Astrocyte of the hippocampus (primary cell): ENCODE measurements at regions not wholly inside any gene's neighbourhood (a gene's known extent, or its start where the extent isn't known, plus 50 kb on each side); places are given as distances from the start of the nearest gene placed in this dataset.
A peak's percentile ranks its signal among the peaks of the same experiment; 100 is the strongest.
"Not testable (repeated sequence)": the region's sequence is repeated elsewhere in the genome, so short reads cannot be mapped to it uniquely, and the experiment has no call there.

Experiments
- DNase-seq: peaks from one replicate; pipeline ENCODE4 v3.0.0; 2011; ENCODE audit warnings: low read depth, low spot score

DNA sequence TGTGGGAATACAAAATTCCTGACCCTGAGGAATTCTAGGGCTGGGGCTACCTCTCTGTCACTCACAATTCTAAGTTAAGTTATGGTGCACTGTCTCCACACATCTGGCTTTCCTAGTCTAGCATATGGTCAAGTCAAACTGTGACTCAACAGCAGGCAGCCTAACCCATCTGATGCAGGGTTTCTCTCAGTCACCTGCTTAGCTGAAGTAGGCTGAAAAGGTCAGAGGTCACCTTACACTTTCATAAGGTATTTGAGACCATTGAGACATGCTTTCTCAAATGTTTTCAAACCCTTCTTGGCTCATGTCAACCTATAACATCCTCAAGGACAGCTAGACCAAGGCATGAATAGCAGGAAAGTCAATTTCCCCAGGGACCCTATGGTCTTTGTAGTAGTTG lies 196.5 kb upstream of the STK26 start:
- DNase-seq: no peak

DNA sequence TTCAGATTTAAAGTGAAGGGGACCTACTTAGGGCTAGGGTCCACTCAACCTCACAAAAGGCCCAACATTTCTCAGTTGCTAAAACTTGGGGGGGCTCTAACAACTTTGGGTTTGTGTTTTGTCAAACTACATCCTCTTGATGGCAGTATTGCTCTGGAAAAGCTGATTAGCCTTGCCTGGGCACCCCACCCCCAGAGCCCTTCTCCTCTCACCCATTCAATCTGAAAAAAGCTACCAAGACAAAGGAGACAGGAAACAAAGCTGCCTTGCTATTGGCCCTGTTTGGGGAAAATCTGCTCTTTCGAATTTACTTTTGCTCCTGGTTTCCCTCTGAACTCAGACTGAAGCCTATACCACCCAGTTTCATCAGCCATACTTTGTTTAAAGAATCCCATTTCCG lies 195.2 kb upstream of the STK26 start:
- no peak for DNase-seq

DNA sequence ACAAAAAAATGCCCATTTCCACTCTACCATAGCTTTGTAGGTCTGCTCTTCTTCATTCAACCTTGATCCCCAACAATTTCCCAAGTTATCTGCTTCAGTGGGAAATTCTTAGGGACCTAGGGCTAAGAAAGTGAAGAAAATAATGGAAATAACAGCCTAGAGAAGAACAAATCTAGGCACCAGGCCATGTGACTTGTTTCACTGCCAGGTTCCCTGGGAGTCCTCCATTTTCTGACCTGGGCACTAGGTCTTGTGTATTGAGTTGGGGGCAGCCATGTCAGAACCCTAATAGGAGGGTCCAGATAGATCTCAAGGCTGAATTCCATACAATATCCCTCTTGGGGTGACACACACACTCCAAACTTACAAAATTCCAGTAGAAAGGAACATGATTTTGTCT lies 194.6 kb upstream of the STK26 start:
- DNase-seq: no peak

DNA sequence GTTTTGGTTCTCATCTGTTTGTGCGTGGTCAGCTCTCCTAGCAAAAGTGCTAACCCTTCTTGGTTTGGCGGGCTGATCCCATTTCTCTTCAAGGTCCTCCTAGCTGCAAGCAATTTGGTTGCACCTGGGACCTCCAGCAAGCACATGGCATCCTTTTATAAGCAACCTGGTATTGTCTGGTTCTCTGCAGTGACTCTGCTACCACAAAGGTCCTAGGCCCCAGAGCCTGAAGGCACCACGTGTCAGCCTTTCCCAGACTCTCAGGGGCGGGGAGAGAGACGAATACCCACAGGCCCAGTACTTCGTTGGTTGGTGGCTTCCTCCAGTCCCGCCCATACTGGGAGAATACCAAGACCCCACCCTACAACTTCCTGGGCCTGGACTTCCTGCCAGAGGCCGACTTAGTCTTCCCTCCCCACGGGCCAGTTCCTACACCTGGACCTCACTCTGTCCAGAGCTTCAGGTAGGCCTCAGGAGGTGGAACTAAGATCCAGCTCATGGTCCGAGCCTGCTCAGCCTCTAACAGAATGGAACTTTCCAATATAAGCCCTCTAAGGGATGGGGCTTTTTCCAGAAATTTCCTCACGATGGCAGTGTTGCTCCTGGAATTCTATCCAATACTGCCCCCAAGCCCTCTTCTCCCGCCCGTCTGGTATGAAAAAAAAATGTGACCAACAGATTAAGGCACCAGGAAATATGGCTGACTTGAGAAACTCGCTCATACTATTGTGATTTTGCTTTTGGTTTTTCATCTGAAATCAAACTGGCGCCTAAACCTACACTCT lies 192.5 kb upstream of the STK26 start:
- DNase-seq: peak; percentile 75

DNA sequence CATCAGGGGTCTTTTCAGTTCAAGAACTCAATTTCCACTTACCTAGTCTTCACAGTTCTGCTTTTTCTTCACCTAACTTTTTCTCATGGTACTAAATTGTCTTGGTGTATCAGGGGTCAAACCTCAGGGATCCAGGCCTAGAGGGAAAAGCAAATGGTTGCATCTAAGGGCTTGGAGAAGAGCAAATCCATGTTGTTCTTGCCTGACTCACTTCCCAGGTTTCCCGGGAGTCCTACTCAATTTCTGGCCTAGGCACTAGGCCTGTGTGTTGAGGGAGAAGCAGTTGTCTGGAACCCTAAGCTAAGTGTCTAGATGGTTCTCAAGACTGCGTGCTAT lies 191.9 kb upstream of the STK26 start:
- DNase-seq: no peak

DNA sequence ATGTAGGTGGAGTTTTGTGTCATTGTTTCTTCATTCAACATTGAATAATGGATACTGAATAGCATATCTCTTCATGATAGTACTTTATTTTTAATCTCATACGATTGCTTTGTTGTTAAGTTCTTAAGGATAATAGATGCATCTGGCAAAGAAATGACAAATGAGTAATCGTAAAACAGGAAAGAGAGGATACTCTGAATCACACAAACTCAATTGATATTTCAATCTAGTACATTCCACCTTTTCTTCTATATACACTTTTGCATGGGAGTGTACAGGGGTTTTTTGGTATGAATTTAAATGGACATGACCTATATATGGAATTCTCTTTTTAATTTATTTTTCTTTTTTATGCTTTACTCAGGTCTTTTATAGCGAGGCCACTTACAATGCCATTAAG lies 186.9 kb upstream of the STK26 start:
- DNase-seq: no peak

DNA sequence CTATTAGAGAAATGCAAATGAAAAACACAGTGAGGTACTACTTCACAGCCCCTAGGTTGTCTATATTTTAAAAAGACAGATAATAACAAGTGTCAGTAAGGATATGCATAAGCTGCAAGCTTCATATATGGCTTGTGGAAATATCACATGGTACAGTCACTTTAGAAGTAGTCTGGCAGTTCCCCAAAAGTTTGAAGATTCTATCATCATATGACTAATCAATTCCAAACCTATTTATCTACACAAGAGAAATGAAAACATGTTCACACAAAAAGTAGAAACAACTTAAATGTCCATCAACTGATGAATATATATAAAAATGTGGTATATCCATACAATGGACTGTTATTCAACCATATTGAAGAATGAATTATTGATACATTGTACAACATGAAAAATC lies 185.8 kb upstream of the STK26 start:
- DNase-seq: no peak

DNA sequence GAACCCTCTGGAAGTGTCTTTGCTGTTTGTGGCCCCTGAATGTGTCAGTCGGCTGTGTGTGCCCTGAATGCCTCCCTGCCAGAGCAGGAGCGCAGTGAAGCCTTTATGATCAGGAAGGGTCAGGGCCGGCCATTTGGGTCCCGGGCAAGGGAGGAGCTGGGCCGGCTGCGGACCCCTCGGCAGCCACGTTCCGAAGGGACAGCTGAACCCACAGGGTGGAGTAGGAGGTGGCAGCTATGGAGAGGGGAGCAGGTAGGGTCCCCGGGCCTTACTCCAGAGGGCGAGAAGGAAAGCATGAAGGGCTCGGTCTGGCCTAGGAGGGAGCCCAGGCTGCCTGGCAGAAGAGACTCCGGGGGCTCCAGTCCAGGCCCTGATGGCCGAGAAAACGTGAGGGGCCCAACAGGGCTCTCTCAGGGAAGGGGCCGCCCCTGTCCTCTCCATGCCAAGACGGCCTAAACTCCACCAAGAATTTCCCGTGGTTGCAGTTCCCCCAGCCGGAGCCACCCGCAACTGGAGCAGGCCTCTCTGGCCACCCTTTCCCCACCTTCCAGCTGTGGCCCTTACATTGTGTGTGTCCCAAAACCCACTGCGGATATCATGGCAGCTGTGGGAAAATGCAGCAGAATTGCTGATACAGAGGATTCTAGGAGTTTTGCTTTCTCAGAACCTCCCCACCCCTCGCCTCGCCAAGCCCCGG lies 182.2 kb upstream of the STK26 start:
- DNase-seq: no peak

DNA sequence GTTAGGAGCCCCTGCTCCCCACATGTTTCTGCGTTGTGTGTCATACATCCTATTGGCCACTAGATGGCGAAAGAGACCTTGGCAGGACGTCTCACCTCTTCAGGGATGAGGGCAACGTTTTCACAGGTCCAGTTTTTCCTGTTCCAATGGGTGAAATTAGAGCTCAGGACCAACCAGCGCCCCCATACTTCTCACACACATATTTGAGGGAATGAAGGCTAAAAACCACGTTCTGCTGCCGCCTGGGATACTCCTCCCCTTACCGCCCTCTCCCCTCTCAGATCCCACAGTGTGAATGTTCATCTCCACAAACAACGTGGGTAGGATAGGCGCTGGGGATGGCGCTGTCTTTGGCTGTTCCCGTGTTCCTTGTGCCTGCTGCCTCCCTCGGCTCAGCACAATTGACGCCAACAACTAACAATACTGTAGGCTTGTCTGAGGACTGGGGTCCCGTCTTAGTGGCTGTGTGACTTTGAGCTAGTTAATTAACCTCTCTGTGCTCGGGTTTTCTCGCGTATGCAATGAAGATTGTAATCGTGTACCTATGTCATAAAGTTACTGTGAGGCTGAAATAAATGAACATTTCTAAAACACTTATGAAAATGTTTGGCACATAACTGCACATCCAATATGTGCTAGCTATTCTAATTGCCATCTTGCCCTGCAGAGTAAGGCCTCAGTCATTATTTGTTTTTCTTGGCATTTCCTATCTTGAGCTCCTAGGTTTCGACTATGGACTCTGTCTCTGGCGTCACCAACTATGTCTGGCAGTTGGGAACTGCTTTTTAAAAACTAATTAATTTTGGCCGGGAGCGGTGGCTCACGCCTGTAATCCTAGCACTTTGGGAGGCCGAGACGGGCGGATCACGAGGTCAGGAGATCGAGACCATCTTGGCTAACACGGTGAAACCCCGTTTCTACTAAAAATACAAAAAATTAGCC lies 181.3 kb upstream of the STK26 start:
- peak; percentile 69 for DNase-seq

DNA sequence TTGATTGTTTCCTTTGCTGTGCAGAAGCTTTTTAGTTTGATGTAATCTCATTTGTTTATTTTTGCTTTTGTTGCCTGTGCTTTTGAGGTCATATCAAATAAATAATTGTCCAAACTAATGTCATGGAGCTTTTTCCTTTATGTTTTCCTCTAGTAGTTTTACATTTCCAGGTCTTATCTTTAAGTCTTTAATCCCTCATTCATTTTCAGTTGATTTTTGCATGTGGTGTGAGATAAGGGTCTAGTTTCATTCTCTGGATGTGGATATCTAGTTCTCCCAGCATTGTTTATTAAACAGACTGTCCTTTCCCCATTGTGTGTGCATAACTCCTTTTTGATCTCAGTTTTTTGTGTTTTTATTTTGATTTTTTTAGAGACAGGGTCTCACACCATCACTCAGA lies 179.1 kb upstream of the STK26 start:
- DNase-seq: no peak

DNA sequence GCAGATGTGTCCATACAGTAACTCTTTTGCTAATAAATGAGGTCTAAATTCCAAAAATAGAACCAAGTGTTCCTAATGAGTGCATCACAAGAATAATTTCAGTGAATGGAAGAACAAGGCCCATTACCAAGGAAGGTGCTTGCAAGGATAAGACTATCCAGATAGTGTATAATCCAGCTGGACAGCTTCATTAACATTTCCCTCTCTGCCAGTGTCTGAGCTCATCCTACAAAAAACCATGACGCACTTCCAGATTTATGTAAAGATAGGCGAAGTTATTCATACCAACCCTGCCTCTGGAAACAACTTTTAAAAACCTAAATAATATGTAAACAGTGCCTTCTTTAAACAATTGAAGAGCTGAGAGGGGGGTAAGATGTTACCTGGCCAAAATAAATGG lies 177.9 kb upstream of the STK26 start:
- DNase-seq: no peak

DNA sequence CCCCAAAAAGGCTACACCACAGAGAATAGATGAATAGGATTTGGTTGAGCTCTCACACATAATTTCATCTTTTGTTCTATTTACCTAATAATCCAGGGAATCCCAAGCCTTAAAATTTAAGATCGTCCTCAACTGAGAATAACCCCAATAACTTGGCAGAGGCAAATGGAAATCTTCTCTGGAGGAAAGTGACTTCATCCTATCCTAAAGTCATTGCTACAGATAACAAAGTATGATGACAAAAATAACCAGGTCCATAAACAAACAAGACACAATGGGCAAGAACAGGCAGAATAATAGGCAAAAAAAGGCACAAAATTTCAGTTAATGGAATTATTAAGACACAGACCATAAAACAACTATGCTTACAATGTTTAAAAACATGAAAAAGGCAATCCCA lies 177.3 kb upstream of the STK26 start:
- no peak for DNase-seq

DNA sequence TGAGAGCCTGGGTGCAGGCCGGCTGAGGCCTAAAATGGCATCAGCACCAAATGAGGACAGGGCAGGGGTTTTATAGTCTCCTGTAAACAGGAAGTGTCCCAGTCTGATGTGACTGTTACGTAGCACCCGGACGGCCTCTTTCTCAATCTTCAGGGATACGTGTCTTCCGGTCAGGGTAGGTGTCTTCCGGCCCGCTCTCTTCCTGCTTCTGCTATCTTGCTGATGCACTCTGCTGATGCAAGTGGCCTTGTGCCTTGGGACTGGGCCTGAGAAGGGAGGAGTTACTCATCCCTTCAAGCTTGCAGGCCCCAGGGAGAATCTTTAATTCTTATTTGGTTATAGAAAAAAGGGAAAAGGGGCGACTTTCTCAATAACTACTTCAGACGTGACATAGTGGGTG lies 172.1 kb upstream of the STK26 start:
- DNase-seq: not testable (repeated sequence)

DNA sequence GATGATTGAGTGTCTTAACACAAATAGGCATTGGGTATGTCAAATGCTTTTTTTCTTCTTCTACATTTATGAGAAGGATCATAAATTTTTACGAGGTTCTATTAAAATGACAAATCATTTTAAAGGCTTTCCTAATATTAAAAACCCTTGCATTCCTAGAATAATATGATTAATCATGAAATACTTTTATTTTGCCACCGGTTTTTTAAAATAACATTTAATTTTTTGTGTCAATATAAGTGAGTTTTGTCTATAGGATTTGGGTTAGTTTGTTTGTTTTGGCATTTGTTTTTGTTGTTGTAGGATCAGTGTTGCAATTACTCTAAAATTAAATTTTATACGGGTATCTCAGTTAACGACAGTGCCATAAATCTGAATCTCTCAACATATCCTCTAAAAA lies 169.7 kb upstream of the STK26 start:
- DNase-seq: no peak

DNA sequence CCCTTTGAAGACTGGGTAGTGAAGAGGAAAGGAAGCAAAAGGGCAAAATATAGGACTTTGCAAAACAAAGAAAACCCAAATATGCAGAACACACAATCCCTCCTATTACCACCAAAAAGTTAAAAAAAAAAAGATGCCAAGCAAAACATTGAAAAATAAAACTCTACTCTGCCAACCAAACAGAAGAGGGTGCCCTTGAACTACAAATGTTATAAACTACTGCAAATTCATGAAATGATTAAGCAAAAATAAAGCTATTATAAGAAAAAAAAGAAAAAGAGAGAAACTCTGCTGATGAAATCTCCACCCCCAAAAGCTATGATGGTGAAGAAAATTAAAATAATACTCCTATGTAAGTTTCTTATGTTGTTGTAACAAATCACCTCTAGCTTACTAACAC lies 168.5 kb upstream of the STK26 start:
- DNase-seq: peak; percentile 10

DNA sequence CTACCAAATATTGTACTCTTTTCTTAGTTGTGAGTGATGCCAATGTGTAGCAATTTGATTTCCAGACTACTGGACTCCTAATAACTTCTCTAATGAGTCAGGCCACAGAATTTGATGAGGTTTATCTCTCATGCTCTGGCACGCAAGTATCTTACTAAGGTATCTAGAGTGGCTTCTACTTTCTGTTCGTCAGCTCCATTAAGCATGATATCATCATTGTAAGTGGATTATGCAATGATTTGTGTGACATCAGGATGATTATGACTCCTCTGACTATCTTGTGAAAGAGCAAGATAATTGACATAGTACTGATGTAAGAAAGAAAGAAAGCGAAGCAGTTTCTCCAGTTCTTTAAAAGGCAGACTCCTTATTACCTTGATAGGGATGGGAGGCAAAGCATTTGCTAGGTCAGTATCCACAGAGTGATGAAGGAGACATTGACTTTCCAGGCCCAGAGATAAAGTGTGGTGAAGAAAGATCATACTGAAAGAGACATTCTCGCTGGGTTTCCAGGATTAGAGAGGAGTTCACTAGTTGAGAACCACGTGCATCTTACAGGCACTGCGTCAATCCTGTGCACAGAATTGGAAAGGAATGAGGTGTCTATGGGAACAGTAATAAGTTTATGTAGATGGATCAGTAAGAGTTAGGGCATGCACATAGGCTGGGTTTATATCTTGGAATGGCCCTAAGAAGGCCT lies 161.9 kb upstream of the STK26 start:
- DNase-seq: no peak

DNA sequence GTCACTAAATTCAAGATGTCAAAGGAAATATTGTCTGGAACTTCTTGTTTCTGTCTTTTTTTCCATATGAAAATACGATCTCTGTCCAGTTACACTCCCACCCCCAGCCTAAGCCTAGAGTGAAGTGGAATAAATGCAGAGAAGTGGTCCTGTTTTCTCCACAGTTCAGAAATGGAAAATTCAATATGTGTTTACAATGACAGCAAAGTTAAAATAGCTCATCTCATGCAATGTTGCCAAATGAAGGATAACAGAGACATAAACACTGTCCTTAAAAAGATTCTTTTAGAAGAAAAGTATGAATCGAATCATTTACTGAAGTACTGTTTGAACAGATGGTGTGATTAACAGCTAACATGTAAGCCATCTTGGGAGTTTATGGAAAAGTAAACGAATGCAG lies 160.8 kb upstream of the STK26 start:
- DNase-seq: no peak

DNA sequence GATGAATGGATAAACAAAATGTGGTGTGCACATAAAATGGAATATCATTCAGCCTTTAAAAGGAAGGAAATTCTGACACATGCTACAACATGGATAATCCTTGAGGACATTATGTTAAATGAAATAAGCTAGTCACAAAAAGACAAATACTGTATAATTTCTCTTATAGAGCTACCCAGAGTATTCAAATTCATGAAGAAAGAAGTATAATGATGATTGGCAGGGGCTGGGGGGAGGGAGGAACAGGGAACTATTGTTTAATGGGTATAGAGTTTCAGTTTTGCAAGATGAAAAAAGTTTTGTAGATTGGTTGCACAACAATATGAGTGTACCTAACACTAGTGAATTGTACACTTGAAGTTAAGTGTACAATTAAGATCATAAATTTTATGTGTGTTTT lies 153.9 kb upstream of the STK26 start:
- no peak for DNase-seq

DNA sequence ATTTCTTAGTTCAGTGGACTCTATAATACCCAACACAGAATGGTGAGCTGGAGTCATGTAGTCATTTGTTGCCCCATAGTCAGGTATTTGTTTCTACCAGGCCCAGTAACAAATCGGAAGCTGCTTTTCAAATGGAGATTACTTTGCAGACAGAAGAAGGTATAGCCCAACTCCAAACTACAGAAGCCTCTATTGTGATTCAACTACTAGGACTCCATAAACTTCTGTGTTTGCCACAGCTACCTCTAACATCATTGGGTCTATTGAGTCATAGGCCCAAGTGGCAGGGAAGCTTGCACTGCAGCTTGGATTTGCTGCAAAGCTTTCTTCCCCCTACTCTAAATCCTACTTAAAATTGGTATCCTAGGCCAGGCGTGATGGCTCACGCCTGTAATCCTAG lies 148.8 kb upstream of the STK26 start:
- no peak for DNase-seq

DNA sequence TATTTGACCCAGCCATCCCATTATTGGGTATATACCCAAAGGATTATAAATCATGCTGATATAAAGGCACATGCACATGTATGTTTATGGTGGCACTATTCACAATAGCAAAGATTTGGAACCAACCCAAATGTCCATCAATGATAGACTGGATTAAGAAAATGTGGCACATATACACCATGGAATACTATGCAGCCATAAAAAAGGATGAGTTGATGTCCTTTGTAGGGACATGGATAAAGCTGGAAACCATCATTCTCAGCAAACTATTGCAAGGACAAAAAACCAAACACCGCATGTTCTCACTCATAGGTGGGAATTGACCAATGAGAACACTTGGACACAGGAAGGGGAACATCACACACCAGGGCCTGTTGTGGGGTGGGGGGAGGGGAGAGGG lies 147.3 kb upstream of the STK26 start:
- DNase-seq: not testable (repeated sequence)

DNA sequence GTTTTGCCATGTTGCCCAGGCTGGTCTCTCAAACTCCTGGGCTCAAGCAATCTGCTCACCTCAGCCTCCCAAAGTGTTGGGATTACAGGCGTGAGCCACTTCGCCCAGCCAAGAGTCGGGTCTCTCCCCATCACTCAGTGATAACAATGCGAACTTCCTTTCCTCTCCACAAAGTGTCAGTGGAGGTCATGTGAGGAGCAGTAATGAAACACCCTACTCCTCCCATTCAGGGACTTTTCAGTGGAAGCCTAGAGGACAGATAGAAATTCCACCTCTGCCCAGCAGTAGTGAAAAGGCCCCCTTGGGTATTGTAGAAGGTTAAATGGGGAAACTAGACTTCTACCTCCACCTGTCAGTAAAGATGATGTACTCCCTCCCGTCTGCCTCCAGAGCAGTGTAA lies 141.9 kb upstream of the STK26 start:
- DNase-seq: no peak

DNA sequence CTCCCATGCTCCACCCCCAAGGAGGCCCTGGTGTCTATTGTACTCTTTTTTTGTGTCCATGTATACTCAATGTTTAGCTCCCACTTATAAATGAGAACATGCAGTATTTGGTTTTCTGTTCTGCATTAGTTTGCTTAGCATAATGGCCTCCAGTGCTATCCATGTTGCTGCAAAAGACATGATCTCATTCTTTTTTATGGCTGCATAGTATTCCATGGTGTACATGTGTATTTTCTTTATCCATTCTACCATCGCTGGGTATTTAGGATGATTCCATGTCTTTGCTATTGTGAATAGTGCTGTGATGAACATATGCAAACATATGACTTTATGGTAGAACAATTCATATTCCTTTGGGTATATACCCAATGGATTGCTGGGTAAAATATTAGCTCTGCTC lies 138.1 kb upstream of the STK26 start:
- not testable (repeated sequence) for DNase-seq
